BLaER1 (cell line): ENCODE measurements at regions not wholly inside any gene's neighbourhood (a gene's known extent, or its start where the extent isn't known, plus 50 kb on each side); places are given as distances from the start of the nearest gene placed in this dataset.

Experiments
- H3K27ac ChIP-seq: shearing (Covaris generic); formaldehyde crosslinking; 2 replicates; pipeline ENCODE4 v1.8.1; 2022
- H3K27me3 ChIP-seq: shearing (Covaris generic); formaldehyde crosslinking; 2 replicates; pipeline ENCODE4 v1.8.1; 2022
- H3K36me3 ChIP-seq: shearing (Covaris generic); formaldehyde crosslinking; 2 replicates; pipeline ENCODE4 v1.8.1; 2022
- H3K4me1 ChIP-seq: shearing (Covaris generic); formaldehyde crosslinking; 2 replicates; pipeline ENCODE4 v1.8.1; 2022
- H3K4me2 ChIP-seq: shearing (Covaris generic); formaldehyde crosslinking; 2 replicates; pipeline ENCODE4 v1.8.1; 2022
- H3K4me3 ChIP-seq: shearing (Covaris generic); formaldehyde crosslinking; 2 replicates; pipeline ENCODE4 v1.8.1; 2022
- H3K9ac ChIP-seq: shearing (Covaris generic); formaldehyde crosslinking; 2 replicates; pipeline ENCODE4 v1.8.1; 2022
- H3K9me3 ChIP-seq: shearing (Covaris generic); formaldehyde crosslinking; 2 replicates; pipeline ENCODE4 v1.8.1; 2022
- H4K20me1 ChIP-seq: shearing (Covaris generic); formaldehyde crosslinking; 2 replicates; pipeline ENCODE4 v1.8.1; 2022
- Cebpa-rat ChIP-seq: shearing (Covaris generic); IDR thresholded peaks from 2 replicates; pipeline ENCODE4 v1.8.1; 2022

- Histone ChIP-seq H3K27ac (no peak overlapping the region), H3K36me3 (no peaks in the 10 kb centered on the region), H3K4me3 (no peak overlapping the region), H3K4me1 (no peaks in the 10 kb centered on the region), H3K4me2 (no peak overlapping the region), H3K9me3 (no peaks in the 10 kb centered on the region), H3K9ac (no peak overlapping the region), H3K27me3 (no peaks in the 10 kb centered on the region), H4K20me1 (no peaks in the 10 kb centered on the region)
- no peak for TF ChIP-seq Cebpa-rat
Measured at GRCh38 chr13:81304121-81304659, 963.3 kb upstream of the SPRY2 start.

DNA sequence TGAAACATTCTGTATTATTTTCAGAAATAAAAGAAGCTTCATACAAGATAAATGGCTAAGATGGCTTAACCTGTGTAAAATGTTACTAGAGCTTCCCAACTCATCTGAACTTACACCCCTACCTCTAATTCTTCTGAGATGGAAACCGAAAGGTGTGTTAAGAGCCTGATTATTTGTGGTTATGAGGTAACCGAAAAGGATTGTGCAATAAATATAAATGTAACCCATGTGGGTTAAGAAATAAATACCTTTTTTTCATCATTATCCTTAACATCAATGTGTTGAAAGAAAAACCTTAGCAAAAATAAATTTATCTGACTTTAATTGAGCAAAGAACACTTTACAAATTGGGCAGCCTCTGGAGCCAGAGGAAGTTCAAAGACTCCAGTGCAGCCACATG lies 961.8 kb upstream of the SPRY2 start:
- H4K20me1 ChIP-seq = no peaks in the 10 kb centered on the region
- no peak overlapping the region for H3K9ac ChIP-seq
- no peaks in the 10 kb centered on the region for H3K27me3 ChIP-seq
- H3K36me3 ChIP-seq = no peaks in the 10 kb centered on the region
- no peak overlapping the region for H3K4me3 ChIP-seq
- no peak overlapping the region for H3K4me2 ChIP-seq
- no peaks in the 10 kb centered on the region for H3K9me3 ChIP-seq
- no peaks in the 10 kb centered on the region for H3K4me1 ChIP-seq
- H3K27ac ChIP-seq = no peak overlapping the region
- no peak; the same call in 1 of the 2 replicates for TF ChIP-seq Cebpa-rat

GRCh38 chr13:81302125-81302524 lies 961.2 kb upstream of the SPRY2 start:
- no peaks in the 10 kb centered on the region for H4K20me1 ChIP-seq
- TF ChIP-seq Cebpa-rat = no peak
- no peaks in the 10 kb centered on the region for H3K9me3 ChIP-seq
- H3K4me2 ChIP-seq = no peak overlapping the region
- H3K9ac ChIP-seq = no peak overlapping the region
- H3K4me1 ChIP-seq = no peaks in the 10 kb centered on the region
- no peak overlapping the region for H3K4me3 ChIP-seq
- no peak overlapping the region for H3K27ac ChIP-seq
- H3K27me3 ChIP-seq = no peaks in the 10 kb centered on the region
- no peaks in the 10 kb centered on the region for H3K36me3 ChIP-seq

- Histone ChIP-seq H3K9me3 (no peaks in the 10 kb centered on the region), H3K27ac (no peak overlapping the region), H3K4me1 (no peaks in the 10 kb centered on the region), H3K4me3 (no peak overlapping the region), H4K20me1 (no peaks in the 10 kb centered on the region), H3K9ac (no peak overlapping the region), H3K4me2 (no peak overlapping the region), H3K27me3 (no peaks in the 10 kb centered on the region), H3K36me3 (no peaks in the 10 kb centered on the region)
- TF ChIP-seq Cebpa-rat = no peak
Measured at GRCh38 chr13:81295177-81295576, 954.3 kb upstream of the SPRY2 start.

GRCh38 chr13:81293594-81294164 lies 952.8 kb upstream of the SPRY2 start:
- Histone ChIP-seq H3K4me1 (no peaks in the 10 kb centered on the region), H3K4me2 (no peak overlapping the region), H4K20me1 (no peaks in the 10 kb centered on the region), H3K27ac (no peak overlapping the region), H3K9ac (no peak overlapping the region), H3K4me3 (no peak overlapping the region), H3K9me3 (no peaks in the 10 kb centered on the region), H3K27me3 (no peaks in the 10 kb centered on the region), H3K36me3 (no peaks in the 10 kb centered on the region)
- TF ChIP-seq Cebpa-rat = no peak

DNA sequence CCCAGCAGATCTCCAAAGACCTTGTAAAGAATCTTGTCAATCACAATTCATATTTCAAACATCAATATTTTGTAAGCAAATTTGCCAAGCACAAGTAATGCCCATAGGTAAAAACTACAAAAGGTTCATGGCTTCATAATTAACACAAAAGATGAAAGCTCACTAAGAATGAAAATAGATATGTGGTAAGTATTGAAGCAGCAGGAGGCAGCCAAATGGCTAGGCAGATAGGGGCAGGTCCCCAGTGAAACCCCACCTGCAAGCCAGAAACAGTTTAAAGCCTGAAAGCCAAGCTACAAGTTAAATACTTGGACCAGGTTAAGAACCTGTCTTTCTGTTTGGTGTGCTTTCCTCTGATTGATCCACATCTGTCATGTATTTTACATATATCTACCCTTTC lies 942.6 kb upstream of the SPRY2 start:
- no peak overlapping the region for H3K4me2 ChIP-seq

DNA sequence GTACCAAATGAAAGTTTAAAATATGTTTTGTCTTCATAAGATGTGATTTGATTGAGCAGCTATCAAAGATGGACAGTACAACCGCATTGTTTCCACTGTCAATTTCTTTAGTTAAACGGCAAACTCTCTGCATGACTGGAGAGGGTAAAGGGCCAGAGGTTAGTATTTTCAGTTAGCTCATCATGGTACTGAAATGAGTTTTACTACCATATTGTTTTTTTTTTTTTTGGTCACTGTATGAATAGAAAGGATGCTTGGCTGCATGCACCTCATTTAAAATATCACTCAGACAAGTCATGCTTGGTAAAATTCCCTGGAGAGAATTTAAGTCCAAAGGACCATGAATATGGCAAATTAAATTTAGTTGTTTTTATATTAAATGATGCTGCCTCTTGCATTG lies 942.1 kb upstream of the SPRY2 start:
- Histone ChIP-seq H3K27ac (no peak overlapping the region), H3K9ac (no peak overlapping the region), H3K4me1 (no peaks in the 10 kb centered on the region), H4K20me1 (no peaks in the 10 kb centered on the region), H3K36me3 (no peaks in the 10 kb centered on the region), H3K4me3 (no peak overlapping the region), H3K27me3 (no peaks in the 10 kb centered on the region), H3K4me2 (no peak overlapping the region), H3K9me3 (no peaks in the 10 kb centered on the region; the same call in 1 of the 2 replicates)
- no peak for TF ChIP-seq Cebpa-rat

More for the DNA sequence above, 942.6 kb upstream of the SPRY2 start:
- no peaks in the 10 kb centered on the region for H3K27me3 ChIP-seq
- H3K9me3 ChIP-seq = no peaks in the 10 kb centered on the region; the same call in 1 of the 2 replicates
- H3K36me3 ChIP-seq = no peaks in the 10 kb centered on the region
- H3K9ac ChIP-seq = no peak overlapping the region
- no peak overlapping the region for H3K4me3 ChIP-seq
- H3K4me1 ChIP-seq = no peaks in the 10 kb centered on the region
- no peaks in the 10 kb centered on the region for H4K20me1 ChIP-seq
- no peak overlapping the region for H3K27ac ChIP-seq
- TF ChIP-seq Cebpa-rat = no peak

GRCh38 chr13:81275666-81276258 lies 934.8 kb upstream of the SPRY2 start:
- H3K4me2 ChIP-seq = no peak overlapping the region
- no peaks in the 10 kb centered on the region for H3K4me1 ChIP-seq
- no peak for TF ChIP-seq Cebpa-rat
- no peaks in the 10 kb centered on the region for H3K27me3 ChIP-seq
- no peaks in the 10 kb centered on the region for H4K20me1 ChIP-seq
- H3K27ac ChIP-seq = no peak overlapping the region
- no peaks in the 10 kb centered on the region for H3K36me3 ChIP-seq
- H3K9me3 ChIP-seq = peaks cover 14% of the 10 kb centered on the region
- H3K9ac ChIP-seq = no peak overlapping the region
- H3K4me3 ChIP-seq = no peak overlapping the region

DNA sequence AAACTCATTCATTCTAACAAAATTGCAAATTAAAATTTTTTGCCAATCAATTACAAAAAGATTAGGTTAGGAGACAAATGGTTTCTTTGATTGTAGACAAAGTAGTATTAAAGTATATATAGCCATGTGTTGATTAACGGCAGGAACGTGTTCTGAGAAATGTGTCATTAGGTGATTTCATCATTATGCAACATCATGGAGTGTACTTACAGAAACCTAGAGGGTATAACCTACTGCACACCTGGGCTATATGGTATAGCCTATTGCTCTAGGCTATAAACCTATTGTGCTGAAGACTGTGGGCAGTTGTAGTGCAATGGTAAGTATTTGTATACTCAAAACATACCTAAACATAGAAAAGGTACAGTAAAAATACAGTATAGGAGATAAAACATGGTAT lies 906.8 kb upstream of the SPRY2 start:
- Histone ChIP-seq H4K20me1 (no peaks in the 10 kb centered on the region), H3K4me2 (no peak overlapping the region), H3K36me3 (no peaks in the 10 kb centered on the region), H3K4me1 (no peaks in the 10 kb centered on the region), H3K9me3 (no peaks in the 10 kb centered on the region), H3K27ac (no peak overlapping the region), H3K27me3 (no peaks in the 10 kb centered on the region), H3K4me3 (no peak overlapping the region), H3K9ac (no peak overlapping the region)
- TF ChIP-seq Cebpa-rat = no peak

GRCh38 chr13:81246556-81246955 lies 905.6 kb upstream of the SPRY2 start:
- H3K36me3 ChIP-seq = no peaks in the 10 kb centered on the region
- no peak for TF ChIP-seq Cebpa-rat
- no peak overlapping the region for H3K27ac ChIP-seq
- no peak overlapping the region for H3K4me2 ChIP-seq
- H3K4me3 ChIP-seq = no peak overlapping the region
- no peaks in the 10 kb centered on the region for H3K27me3 ChIP-seq
- no peaks in the 10 kb centered on the region for H4K20me1 ChIP-seq
- H3K4me1 ChIP-seq = no peaks in the 10 kb centered on the region
- no peaks in the 10 kb centered on the region for H3K9me3 ChIP-seq
- no peak overlapping the region for H3K9ac ChIP-seq

- Histone ChIP-seq H4K20me1 (no peaks in the 10 kb centered on the region), H3K4me3 (no peak overlapping the region), H3K9me3 (no peaks in the 10 kb centered on the region), H3K4me2 (no peak overlapping the region), H3K36me3 (no peaks in the 10 kb centered on the region), H3K4me1 (no peaks in the 10 kb centered on the region), H3K27ac (no peak overlapping the region), H3K27me3 (no peaks in the 10 kb centered on the region), H3K9ac (no peak overlapping the region)
- TF ChIP-seq Cebpa-rat = no peak
Measured at GRCh38 chr13:81244011-81244410, 903.1 kb upstream of the SPRY2 start.
